Colon (tissue), 2 donors: ENCODE measurements at regions not wholly inside any gene's neighbourhood (a gene's known extent, or its start where the extent isn't known, plus 50 kb on each side); places are given as distances from the start of the nearest gene placed in this dataset.

ENCODE experiments used
- FAIRE-seq: peaks from 2 replicates; lab custom pipeline; 2012; peaks lifted over from hg19 to GRCh38; lab: Jason Lieb, UNC
- donor health status: control.
- donor health status: control.

DNA sequence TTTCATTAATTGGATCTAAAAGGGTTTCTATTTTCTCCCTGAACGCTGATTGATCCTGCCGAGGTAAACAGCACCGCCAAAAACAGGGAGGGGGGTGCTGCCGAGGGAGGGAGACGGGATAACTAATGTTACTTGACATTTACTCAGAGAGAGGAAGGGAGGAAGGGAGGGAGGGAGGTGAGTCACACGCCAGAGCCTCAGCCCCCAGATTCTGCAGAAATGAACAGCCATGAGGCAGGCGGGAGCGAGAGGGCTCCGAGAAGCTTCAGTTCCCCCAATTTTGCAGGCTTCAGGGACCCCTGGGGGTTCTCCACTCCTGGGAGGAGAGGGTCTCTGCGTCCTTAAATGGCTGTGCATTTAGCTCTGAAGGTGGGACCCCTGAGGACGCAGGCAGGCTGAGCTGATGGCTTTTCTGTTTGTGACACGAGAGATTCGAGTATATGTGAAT, 59.1 kb upstream of the IER5L start:
- no peak for FAIRE-seq

DNA sequence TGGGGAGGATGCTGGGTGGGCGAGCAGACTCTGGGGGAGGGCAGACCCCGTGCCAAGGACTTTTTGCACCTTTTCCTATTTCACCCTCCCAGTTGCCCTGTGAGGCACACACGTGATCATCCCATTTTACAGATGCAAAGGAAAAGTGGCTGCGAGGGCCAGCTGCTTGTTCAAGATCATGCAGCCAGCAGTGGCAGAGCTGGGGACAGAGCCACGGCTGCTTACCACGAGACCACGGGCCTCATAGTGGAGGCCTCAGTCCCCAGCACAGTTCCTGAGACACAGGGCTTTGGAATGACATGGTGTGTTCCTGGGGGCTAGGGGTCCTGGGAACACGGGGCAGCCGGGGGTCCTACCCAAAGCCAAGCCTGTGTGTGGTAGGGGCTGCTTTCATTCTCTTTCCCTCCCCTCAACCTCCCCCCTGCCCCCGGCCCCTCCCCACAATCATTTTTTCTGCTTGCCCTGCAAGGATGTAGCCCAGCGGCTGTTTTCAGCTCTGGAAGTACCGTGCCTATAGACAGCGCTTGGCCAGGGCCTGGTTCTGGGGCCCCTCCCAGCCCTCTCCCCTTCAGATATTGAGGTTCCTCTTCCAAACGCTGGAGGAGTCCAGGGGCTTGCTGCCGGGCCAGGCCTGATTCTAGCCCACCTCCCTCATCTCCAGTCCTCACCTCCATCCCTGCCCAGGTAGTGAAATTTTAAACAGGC, 58.5 kb upstream of the IER5L start:
- no peak for FAIRE-seq

DNA sequence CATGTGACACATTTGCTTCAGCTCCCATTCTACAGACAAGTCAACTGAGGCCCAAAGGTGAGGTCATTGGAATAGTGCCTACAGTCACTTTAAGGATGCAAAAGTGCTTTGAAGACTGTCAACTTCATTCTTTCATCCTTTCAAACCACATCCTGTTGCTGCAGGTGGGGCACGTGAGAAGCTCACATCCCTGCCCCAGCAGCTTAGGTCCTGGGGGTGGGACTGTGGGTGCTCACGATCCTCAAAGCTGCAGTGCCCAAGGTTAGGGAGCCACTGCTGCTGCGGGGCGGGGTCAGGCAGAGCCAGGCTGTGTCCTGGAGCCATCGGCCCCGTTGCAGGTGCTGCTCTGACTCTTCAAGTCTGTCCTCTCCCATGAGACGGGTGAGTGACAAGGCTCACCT, 57.9 kb upstream of the IER5L start:
- no peak for FAIRE-seq

DNA sequence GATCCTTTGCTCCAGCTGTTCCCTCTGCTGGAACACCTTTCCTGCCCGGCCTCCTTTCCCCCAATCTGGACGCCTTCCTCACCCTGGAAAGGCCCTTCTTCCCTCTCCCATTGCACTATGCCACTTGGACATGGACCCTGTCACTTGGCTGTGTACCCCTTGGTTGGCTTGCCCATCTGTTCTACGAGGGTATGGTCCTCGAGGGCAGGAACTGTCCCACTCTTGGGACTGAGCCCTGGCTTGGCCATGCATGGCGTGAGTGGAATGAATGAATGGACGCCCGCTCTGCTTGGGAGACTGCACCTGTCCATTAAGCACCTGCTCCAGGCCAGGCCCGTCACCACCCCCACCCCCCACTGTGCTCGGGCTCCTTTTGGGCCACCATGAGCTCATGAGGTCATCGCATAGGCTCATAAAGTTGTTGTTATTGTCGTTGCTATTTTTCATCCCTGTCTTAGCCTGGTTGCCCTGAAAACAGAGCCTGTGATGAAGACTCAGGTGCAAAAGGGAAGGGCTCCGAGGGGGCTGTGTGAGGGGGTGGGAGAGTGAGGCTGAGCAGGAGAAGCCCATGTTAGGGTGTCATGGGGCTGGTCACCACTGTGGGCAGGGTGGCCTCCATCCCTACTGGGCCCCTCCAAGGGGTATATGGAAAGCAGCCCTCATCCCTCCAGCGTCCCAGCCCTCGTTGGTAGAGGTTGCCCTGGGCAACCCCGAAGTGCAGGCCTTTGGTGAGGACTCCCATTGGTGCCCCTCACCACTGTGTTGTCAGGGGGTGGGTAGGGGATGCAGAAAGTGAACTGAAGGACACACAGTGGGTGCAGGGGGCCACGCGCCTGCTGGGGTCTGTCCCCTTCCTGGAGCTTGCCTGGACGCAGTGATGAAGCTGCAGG, 57.2 kb upstream of the IER5L start:
- no peak for FAIRE-seq

DNA sequence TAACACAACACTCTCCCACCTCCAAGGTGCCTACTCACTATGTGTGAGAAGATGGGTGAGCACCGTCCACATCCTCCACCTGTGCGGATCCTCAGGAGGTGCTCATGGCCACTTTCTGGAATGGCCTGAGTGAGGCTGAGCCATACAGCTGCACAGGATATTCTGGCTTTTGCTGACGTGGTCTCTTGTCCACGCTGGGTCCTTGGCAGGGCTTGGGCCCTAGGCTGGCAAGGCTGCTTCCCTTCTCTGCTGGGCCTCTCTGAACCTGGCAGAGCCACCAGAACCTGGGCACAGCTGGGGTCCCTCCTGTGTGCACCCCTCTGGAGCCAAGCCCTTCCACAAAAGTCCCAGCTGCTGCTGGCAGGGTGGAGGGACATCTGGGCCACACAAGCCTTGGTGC, 56.4 kb upstream of the IER5L start:
- no peak for FAIRE-seq

DNA sequence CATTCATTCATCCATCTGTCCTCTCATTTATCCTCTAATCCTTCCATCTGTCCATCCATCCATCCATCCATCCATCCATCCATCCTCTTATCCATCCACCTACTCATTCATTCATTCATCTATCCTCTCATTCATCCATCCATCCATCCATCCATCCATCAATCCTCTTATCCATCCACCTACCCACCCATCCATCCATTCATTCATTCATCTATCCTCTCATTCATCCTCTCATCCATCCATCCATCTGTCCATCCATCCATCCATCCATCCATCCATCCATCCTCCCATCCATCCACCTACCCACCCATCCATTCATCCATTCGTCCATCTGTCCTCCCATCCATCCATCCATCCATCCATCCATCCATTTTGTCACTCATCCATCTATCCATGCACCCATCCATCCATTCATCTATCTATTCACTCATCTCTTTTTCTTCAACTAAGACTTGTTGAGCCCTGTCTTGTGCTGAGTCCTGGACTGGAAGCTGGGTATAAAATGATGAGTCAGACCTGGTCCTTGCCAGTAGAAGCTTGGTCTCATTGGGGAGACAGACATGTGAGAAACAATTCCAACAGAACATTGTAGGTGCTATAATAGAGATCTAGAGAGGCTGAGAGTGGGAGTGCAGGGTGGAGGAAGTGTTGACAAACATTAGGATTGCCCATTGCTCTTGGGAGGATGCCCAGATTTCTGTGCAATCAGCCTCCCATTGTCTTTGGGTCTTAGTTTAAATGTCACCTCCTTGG, 55.0 kb upstream of the IER5L start:
- no peak for FAIRE-seq

DNA sequence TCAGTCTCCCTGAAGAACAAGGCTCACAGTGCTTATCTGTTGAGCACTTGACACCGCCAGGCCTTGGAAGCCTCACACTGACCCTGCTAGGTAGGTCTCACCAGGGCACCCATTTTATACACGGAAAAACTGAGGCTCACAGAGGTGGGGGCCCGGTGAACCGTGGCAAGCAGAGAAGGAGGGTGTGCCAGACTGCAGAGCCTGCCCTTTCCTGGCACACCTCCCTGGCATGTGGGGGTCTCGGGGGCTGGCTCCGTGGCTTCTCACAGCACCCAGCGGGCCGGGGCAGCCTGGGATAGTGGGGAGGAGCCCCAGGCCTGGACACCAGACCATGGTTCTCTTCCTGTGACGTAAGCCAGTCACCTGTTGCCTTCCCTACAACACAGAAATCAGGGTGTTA, 53.7 kb upstream of the IER5L start:
- no peak for FAIRE-seq

DNA sequence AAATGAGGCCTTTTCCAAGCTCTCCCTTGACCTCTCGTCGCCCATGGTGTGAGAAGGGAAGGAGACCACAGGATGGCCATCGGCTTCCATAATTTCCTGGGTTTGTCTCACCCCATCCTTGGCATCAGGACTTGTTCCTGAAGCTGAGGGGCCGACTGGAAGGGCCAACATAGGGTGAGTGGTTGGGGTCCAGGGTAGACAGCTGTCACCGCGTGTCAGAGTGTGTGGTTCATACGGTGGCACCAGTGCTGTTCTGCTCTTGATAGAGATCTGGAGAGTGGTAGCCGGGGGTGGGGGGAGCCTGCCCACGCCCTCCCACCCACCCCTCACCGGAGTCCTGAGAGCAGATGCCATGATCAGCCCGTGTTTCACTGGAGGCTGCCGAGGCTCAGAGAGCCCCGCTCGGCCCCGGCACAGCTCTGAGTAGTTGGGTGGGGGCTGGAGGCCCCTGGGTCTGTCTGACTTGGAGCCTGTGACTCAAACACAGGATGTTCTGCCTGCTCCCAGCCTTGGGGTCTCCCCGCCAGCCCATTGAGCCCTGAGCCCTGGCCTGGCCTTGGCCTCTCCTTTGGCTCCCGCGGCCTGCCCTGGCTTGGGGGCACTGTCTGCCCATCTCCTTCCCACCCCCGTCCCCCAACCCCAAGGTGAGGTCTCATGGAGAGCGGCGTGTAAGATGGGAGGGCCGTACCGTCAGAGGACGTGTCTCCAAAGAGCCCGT, 53.1 kb upstream of the IER5L start:
- FAIRE-seq: no peak

DNA sequence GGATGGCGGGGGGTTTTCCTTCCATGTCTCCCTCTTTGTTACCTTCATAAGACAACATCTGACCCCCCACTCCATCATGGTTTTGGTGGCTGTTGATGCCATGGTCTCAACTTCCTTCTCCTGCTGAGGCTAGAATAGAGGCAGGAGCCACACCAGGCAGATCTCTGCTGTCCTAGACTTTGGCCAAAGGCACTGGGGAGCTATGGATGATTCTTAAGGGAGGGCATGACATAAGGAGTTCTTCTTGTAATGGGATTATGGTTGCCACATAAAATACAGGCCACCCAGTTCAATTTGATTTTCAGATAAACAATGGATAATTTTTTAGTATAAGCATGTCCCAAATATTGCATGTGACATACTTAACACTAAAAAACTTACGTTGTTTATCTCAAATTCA, 52.2 kb upstream of the IER5L start:
- FAIRE-seq: no peak
